NCI-H1048 (cell line): ENCODE measurements at regions not wholly inside any gene's neighbourhood (a gene's known extent, or its start where the extent isn't known, plus 50 kb on each side); places are given as distances from the start of the nearest gene placed in this dataset.
"Not testable (repeated sequence)": the region's sequence is repeated elsewhere in the genome, so short reads cannot be mapped to it uniquely, and the experiment has no call there.

Experiments
- DNase-seq: peaks from one replicate; lab custom pipeline; 2025; lab: John Stamatoyannopoulos, UW

DNA sequence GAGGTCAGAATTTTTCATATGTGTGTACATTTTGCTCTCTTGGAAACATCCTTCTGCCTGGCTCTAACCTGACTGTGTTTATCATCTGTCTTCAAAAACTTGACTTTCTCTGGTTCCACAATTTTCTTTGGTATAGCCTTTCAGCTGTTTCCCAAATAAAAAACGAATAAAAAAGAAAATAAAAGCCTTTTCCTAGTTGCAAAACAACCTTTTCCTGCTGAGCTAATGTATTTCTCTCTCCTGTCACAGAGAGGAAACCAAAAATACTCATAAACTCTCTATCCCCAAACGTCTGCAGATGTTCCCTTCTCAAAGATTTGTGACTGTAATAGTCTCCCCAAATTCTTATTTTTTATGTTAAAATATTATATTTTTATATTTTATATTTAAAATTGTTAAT lies 505.3 kb upstream of the SLC39A10 start:
- no peak for DNase-seq

DNA sequence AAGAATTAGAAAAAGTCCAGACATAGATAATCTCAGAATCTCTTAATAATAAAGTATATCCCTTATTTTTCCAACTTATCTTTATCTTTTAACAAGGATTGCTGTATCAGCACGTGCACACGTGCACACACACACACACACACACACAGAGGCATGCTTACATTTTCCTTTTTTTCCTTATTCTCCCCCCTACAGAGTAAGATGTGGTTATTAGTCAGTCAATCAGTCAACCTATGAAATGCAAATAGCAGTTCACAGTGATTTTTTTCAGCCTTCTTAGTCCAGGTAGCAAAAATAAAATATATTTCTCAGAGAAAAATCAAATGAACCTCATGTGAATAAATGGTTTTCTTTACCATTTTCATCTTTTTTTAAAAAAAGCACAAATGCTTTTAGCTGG lies 506.2 kb upstream of the SLC39A10 start:
- no peak for DNase-seq

DNA sequence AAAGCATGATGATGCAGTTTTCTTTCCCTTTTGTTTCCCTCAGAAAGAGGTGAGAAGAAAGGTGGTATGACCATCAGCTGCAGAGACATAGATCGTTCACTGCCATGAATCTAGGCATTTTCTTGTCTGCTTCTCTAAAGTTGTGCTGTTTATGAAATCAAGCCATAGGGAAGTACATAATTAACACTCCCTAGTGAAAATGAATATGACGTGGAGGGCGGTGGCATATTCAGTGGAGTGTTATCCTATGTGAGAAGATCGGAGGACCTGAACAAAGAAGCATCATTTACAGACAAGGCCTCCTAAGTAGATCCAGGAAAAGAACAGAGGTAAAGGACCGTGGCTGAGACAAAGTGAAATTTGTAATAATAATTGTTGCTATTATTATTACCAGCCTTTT lies 509.0 kb upstream of the SLC39A10 start:
- no peak for DNase-seq

DNA sequence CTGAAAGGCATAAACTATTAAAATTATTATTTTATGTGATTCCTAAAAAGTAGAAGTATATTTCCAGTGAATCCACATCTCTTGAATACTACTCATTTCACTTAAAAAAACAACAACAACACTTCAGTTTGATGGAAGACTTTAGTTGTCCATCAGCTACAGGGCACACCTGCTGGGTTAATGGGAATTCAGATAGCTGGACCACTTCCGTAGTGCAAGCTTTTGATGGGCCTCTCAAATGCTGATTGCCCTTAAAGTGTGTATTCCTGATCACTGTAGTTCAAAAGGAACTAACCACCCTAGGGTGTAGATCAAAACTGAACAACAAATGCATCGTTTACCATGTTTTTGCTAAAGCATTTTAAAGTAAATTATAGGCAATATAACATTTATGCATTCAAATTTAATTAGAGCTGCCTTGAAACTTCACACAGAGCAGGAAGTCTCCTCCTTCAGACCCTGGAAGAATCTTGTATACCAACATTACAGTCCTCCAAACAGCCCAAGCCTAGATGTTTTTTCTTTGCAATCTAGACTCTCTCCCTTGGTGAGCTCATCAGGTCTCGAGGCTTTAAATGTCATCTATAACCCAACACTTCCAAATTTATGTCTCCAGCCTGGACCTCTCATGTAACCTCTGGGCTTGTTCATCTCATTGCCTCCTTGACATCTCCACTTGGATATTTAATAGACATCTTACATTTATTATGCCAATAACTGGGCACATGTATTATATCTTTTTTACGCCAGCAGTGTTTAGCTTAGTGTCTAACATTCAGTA lies 510.1 kb upstream of the SLC39A10 start:
- no peak for DNase-seq

DNA sequence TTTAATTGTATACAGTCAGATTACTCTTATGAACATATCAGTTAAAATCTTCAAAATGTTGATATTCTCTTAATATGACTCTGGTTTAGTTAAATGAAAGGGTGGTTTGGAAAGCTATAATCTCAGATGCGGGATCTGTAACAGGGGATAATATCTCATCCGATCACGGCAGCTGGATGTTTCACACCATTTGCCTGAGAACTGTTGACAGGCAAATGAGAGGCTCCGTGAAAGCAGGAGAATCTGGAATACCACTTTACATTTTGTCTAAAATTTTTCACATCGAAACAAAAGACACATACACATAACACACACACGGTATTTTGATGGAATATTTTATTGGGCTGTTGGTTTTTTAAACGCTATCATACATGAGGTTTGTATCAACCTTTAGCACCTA lies 518.6 kb upstream of the SLC39A10 start:
- DNase-seq, result no peak

DNA sequence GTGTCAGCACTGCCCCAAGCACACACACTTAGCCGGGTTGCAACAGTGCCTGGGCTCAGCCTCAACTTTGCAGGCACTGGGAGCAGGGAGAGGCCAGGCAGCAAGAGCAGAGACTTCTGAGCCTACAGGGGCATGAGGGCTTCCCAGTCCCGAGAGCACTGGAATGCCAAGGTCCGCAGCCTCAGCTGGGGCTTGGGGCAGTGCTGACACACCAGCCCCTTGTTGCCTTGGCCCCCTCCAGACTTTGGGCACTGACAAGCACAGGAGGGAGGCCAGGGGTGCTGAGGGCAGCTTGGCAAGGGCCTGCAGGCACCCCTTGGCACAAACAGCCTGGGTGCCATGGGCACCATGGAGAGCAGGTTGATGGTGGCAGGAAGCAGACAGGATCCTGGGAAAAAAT lies 531.1 kb upstream of the SLC39A10 start:
- DNase-seq, result not testable (repeated sequence)

DNA sequence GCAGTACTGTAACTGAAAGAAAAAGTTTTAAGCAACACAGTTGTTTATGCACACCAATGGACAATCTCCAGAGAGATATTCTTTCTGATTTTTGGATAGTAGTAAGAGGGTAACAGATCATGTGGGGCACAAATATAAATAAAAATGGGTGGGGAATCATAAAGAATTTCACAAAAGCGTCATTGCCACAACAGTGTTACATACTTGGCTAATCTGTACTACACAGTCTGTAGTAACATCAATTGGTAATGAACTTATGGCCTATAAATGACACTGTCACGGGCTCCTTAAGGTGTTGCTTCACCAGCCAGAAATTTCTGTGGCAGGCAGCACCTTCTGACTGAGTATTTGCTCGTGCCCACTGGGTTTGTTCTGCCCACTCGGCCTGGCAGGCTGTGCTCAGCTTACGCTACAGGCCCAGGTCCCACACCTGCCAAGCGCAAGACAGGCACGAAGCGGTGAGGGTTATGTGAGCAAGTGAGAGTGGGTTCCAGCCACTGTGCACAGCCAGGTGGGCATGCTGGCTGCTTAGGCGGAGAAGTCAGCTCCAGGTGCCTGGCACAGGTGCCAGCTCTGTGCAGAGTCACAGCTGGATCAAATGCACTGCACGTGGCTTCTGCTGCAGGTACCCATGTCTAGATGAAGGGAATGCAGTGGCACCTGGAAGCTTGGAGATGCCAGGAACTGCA lies 532.5 kb upstream of the SLC39A10 start:
- no peak for DNase-seq

DNA sequence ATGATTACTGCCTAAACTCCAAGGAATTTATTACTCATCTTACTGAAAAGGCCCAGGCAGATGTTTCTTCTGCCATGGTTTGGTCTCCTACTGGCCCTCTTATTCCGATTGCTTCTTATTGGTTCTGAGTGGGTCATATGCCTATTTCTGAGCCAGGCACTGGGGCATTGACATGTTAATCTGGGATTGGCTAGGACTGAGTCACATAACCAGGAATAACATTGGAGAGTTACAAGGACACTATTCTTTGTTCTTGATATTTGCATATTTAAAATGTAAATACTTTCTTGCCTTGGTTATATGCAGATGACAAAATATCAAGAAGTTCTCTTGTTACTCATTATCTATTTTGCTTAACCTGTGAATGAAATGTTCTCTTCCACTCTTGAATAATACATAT lies 534.4 kb upstream of the SLC39A10 start:
- no peak for DNase-seq

DNA sequence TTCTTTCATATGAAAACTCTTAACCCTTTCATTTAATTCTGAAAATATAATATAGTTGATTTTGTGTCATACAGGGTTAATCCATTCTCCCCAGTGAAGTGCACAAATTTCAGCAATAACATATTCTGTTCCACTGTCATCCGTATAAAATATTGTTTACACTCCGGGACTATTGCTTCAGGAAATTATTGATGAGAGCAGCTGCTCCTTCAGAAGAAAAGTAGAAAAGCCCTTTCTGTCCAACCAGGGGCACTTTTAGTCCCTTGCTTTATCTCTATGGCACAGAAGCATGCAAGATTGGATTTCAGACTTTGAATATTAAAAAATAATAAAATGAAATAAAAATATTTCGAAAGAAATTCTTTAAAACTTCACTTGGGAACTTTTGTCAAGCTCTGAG lies 535.7 kb upstream of the SLC39A10 start:
- DNase-seq, result no peak

DNA sequence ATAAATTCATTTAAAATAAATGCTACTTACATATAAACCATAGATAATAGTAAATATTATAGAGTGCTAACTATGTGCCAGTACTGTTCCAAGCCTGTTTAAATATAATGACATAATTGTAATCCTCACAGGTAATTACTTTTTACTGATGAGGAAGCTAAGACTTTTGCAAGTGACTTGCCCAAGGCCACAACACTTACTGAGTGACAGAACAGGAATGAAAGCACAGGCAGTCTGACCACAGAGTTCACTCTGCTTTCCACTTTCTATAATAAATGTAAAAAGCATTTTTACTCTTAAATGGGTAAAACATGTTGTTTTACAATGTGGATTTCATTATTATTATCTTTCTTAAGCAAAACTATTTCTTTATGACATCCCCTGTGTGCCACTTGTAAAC lies 537.8 kb upstream of the SLC39A10 start:
- DNase-seq, result no peak

DNA sequence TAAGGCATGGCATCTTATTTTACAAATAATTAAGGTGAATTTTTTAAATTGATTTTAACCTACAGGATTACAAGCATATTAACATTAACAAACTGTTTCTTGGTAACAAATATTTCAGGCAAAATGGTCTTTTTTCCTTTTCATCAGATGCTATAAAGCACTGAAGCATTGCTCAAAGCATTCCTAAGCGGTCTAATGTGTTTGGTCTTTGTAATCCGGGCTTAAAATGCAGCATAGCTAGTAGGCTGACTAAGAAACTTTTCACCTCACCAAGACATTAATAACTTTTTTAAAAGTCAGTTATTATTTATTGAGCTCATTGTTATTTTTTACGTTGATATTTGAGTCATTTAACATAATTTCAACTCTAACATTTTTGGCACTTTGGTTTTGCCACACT lies 538.8 kb upstream of the SLC39A10 start:
- no peak for DNase-seq

DNA sequence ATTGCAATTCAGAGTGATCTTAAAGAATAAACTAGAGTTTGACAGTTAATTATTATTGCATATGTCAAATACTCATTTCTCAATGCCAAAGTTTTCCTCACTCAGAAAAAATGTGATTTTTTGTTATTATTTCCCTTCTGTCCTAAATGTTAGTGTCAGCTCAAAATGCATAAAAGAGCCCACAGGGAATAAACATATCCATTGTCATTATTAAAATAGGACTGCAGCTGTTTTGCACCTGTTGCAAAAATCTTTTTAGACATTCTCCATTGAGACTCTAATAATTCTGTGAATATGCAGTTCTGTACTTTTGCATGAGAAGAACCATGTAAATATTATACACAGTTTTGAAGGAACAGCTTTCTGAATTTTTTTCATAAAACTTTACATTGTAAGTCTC lies 540.0 kb upstream of the SLC39A10 start:
- DNase-seq, result no peak

DNA sequence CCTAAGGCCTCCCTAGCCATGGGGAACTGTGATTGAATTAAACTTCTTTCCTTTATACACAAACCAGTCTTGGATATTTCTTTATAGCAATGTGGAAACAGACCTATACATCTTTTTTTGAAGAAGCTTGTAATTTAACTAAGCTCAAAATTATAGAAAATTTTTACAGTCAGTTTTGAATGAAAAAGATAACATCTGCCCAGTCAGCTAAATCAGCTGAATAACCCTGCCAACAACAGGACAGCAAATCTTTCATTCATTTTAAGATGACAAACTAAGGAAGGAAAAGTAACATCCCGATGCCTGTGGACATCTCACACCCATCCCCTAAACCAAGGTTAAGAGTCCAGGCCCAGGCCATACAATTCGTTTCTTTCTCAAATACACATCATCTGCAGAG lies 541.3 kb upstream of the SLC39A10 start:
- DNase-seq, result no peak

DNA sequence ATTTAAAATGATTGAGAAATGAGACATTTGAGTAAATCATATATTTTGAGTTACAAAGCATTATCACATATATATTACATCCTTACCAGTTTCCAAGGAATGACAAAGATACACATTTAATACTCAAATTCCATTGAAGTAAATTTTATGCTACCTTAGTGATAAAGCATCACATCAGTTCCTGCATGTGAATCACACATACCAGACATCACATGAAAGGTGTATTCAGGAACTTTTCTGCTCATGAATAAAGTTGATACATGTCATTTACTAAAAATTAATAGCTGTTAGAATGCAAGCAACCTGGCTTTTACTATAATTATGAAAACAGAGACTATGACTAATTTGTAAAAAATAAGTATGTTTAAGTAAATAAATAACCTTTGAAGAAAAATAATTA lies 548.8 kb upstream of the SLC39A10 start:
- no peak for DNase-seq

DNA sequence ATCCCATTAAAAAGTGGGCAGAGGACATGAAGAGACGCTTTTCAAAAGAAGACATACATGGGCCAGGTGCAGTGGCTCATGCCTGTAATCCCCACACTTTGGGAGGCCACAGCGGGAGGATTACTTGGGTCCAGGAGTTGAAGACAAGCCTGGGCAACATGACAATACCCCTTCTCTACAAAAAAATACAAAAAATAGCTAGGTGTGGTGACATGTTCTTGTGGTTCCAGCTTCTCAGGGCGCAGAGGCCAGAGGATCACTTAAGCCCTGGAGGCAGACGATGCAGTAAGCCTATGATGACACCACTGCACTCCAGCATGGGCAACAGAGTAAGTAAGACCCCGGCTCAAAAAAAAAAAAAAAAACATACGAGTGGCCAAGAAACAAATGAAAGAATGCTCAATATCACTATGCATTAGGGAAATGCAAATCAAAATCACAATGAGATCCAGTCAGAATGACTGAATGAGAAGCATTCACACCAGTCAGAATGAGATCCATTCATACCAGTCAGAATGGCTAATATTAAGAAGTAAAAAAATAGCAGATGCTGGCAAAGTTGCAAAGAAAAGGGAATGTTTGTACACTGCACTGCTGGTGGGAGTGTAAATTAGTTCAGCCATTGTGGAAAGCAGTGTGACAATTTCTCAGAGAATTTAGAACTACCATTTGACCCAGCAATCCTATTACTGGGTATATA lies 550.2 kb upstream of the SLC39A10 start:
- no peak for DNase-seq

DNA sequence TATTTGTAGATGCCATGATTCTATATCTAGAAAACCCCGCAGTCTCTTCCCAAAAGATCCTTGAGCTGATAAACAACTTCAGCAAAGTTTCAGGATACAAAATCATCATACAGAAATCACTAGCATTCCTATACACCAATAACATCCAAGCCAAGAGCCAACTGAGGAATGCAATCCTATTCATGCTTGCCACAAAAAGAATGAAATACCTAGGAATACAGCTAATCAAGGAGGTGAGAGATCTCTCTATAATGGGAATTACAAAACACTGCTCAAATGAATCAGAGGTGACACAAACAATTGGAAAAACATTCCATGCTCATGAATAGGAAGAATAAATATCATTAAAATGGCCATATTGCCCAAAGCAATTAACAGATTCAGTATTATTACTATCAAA lies 551.4 kb upstream of the SLC39A10 start:
- no peak for DNase-seq

DNA sequence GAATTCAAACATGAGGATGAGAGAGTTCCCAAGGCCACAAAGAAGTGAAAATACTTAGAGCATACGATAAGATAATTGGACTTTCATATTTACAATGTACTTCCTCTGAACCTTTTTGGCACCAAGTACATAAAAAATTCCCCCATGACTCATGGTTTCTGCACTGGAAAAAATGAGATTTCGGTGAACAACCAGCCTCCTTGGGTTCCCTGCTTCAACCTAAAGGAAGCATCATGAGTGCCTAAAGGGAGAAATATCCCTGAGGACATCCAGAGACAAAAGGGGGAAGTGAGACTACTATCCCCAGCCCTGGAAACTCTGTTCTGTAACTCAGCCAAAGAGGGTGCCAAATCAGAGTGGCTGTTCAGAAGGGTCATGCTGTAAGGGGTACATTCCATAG lies 562.7 kb upstream of the SLC39A10 start:
- DNase-seq, result no peak

DNA sequence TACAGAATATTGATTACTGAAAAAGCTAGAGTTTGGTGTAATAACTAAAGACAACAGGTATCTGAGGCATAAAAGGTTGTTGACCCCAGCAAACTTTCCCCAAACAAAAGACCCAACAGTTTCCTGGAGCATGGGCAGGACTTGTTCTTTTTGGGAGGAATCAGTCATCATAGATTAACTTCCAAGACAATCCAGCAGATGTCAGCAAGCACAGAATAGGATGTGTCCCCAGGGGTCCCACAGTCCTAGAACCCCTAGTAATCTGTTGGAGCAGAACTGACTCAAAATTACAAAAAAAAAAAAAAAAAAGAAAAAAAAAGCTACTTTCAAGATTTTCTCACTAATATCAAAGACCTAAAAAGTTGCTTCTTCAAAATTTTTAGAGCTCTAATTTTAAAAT lies 564.7 kb upstream of the SLC39A10 start:
- DNase-seq, result no peak

DNA sequence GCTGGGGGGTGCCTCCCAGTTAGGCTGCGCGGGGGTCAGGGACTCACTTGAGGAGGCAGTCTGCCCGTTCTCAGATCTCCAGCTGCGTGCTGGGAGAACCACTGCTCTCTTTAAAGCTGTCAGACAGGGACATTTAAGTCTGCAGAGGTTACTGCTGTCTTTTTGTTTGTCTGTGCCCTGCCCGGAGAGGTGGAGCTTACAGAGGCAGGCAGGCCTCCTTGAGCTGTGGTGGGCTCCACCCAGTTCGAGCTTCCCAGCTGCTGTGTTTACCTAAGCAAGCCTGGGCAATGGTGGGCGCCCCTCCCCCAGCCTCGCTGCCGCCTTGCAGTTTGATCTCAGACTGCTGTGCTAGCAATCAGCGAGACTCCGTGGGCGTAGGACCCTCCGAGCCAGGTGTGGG lies 584.2 kb upstream of the SLC39A10 start:
- DNase-seq, result not testable (repeated sequence)

DNA sequence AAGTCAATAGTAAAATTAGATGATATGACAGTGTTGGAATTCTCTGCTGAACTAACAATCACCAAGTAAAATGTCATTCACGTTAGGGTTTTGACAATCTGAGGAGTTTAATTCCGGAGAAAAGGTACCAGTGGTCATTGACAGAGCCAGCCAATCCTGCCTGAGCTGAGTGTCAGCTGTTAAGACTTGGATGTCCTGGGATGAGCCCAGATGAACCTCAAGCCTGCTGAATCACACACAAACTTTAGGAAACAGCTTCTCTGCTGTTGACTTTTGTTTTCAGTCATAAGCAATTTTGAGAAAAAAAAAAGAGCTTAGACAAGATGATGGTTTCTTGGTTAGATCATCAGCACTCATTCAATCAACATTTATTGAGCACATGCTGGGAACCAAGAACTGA lies 600.0 kb upstream of the SLC39A10 start:
- DNase-seq, result no peak

DNA sequence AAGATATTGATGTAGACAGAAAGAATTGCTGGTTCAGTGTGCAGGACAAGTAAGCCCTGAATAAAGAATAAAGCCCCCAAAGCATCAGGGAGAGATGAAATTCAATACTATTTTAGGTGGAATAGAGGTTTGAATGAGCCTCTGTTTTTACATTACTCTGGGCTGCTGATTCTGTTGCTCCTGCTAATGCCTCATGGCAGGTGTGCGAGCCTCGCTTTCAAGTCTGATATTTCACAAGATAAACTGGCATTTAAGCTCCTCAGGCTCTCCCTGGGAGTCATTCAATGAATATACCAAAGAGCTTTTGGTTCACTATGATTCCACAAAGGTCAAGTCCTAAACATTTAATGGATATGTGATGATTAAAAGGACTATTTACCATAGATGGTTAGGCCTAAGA lies 601.0 kb upstream of the SLC39A10 start:
- no peak for DNase-seq

DNA sequence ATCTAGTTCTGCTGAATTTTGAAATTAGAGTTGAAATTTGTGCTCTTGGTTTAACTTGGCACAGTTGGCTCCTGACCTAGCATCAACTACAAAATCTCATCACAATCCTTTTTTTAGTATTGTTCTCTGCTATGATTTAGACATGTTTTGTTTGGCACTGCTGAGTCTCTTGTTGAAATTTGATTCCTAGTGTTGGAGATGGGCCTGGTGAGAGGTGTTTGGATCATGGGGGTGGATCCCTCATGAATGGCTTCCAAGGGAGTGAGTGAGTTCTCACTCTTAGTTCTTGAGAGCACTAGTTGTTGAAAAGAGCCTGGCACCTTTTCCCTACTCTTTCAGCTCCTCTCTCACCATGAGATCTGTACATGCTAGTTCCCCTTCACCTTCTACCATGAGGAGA lies 605.6 kb upstream of the SLC39A10 start:
- no peak for DNase-seq

DNA sequence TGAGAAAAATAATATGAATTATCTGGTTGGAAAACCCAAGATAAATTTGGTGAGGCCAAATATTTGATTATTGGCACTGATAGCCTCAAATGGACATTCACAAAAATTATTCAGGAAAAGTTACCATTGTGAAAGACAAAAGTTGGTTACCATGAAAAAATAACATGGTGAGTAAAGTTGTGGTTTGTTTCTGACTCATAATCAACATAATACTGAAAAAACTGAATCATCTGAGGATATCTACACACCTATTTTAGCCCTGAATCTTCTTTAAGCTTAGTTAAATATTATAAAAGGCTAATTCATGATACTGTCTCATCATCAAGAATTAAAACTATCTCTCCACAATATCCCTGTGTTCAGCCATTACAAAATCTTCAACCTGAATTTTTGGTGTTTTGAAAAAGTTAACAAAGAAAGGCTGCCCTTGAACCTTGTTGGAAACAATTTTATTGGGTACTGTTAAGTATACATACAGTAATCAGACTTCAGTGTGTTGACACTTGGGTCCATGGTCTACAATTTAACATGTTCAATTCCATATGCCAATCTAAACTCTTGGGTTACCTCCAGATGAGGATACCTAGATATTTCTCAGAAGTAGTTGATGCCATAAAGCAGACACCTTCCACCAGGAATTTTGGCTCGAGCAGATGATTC lies 607.5 kb upstream of the SLC39A10 start:
- no peak for DNase-seq
